Smooth muscle cell (in vitro differentiated cells): ENCODE measurements at regions not wholly inside any gene's neighbourhood (a gene's known extent, or its start where the extent isn't known, plus 50 kb on each side); places are given as distances from the start of the nearest gene placed in this dataset.
"Not testable (repeated sequence)": the region's sequence is repeated elsewhere in the genome, so short reads cannot be mapped to it uniquely, and the experiment has no call there.

ENCODE experiments used
- DNase-seq: peaks from one replicate; lab custom pipeline; 2025; ENCODE audit not compliant: unreplicated experiment; lab: John Stamatoyannopoulos, UW
- H2AFZ ChIP-seq: fragments of 200-600 bp; sonication (generic); 2 replicates; pipeline ENCODE4 v1.6.0; 2016; ENCODE audit warnings: antibody characterized with exemption, low read depth, mild to moderate bottlenecking
- H3F3A ChIP-seq: fragments of 200-600 bp; sonication (generic); 2 replicates; pipeline ENCODE4 v1.6.0; 2017; ENCODE audit warnings: antibody characterized with exemption, low read depth
- H3K27ac ChIP-seq: fragments of 200-600 bp; sonication (generic); 2 replicates; pipeline ENCODE4 v1.5.1; 2016; ENCODE audit warnings: low read depth, mild to moderate bottlenecking
- H3K27me3 ChIP-seq: fragments of 200-600 bp; sonication (generic); 2 replicates; pipeline ENCODE4 v1.6.1; 2016; ENCODE audit warnings: low read depth, mild to moderate bottlenecking
- H3K36me3 ChIP-seq: fragments of 200-600 bp; sonication (generic); 2 replicates; pipeline ENCODE4 v1.5.1; 2016; ENCODE audit warnings: low read depth
- H3K4me1 ChIP-seq: fragments of 200-600 bp; sonication (generic); 2 replicates; pipeline ENCODE4 v1.5.1; 2016; ENCODE audit warnings: low read depth
- H3K4me2 ChIP-seq: fragments of 200-600 bp; sonication (generic); 2 replicates; pipeline ENCODE4 v1.6.0; 2016; ENCODE audit warnings: mild to moderate bottlenecking
- H3K4me3 ChIP-seq: fragments of 200-600 bp; sonication (generic); 2 replicates; pipeline ENCODE4 v1.5.1; 2016; ENCODE audit warnings: mild to moderate bottlenecking
- H3K79me2 ChIP-seq: fragments of 200-600 bp; sonication (generic); 2 replicates; pipeline ENCODE4 v1.6.0; 2016; ENCODE audit warnings: low read depth, mild to moderate bottlenecking
- H3K9ac ChIP-seq: fragments of 200-600 bp; sonication (generic); 2 replicates; pipeline ENCODE4 v1.6.0; 2016; ENCODE audit warnings: low read depth
- H3K9me3 ChIP-seq: fragments of 200-600 bp; sonication (generic); replicated peaks from 2 replicates; pipeline ENCODE4 v1.5.1; 2016; ENCODE audit warnings: low read depth
- H4K20me1 ChIP-seq: fragments of 200-600 bp; sonication (generic); 2 replicates; pipeline ENCODE4 v1.6.0; 2016; ENCODE audit warnings: low read depth
- WGBS: methylation state at CpG from one replicate; pipeline ENCODE4 v1.1.7; 2016; ENCODE audit warnings: low lambda C conversion rate; 5-methylcytosine and 5-hydroxymethylcytosine counted together
- TF ChIP-seq, protein P1 (sequence below): fragments of 200-600 bp; sonication (generic); IDR thresholded peaks from 2 replicates; pipeline ENCODE4 v1.5.1; 2017; ENCODE audit warnings: borderline replicate concordance, mild to moderate bottlenecking, antibody characterized with exemption; ENCODE audit not compliant: insufficient read depth, poor library complexity, severe bottlenecking

DNA sequence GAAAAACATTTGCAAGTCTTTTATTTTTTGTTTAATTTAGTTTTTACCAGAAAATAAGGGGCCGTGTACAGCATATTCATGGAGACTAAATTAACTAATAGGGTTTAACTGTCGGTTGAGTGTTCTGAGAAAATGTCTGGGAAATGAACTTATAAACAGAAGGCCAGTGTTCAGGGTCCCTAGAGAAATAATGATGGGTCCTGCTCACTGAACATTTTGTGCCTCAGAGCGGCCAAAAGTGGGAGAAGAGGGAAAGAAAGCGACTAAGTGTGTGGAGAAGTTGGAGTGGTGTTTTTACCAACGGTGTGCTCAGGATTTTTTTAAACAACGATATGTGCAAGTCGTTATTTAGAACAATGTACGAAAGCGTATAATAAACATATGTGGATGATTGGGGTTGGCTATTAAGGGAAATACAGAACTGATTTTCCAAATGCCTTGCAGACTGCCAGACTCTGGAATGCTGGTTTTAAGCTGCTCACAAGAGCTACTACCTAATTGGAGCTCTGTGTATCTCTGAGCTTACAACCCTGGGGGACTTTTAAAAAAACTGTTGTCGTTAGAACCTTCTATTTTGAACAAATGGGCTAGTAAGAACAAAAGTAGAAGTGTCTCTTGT lies 166.7 kb downstream of the SLC38A4 start:
- H3F3A ChIP-seq = peaks cover 11% of the 10 kb centered on the region
- WGBS = 52% methylated on average over 10 of the region's 10 CpGs
- H3K9me3 ChIP-seq = no peaks in the 10 kb centered on the region
- H3K4me1 ChIP-seq = peaks cover 44% of the 10 kb centered on the region
- H3K27ac ChIP-seq = peak overlapping the region; percentile 86
- H3K9ac ChIP-seq = peak overlapping the region; percentile 54
- H3K79me2 ChIP-seq = no peaks in the 10 kb centered on the region
- H3K36me3 ChIP-seq = no peaks in the 10 kb centered on the region
- no peaks in the 10 kb centered on the region for H3K27me3 ChIP-seq
- H4K20me1 ChIP-seq = no peaks in the 10 kb centered on the region
- H2AFZ ChIP-seq = peak overlapping the region; percentile 96
- H3K4me2 ChIP-seq = peak overlapping the region; percentile 81
- no peak for DNase-seq
- TF ChIP-seq, protein P1, sequence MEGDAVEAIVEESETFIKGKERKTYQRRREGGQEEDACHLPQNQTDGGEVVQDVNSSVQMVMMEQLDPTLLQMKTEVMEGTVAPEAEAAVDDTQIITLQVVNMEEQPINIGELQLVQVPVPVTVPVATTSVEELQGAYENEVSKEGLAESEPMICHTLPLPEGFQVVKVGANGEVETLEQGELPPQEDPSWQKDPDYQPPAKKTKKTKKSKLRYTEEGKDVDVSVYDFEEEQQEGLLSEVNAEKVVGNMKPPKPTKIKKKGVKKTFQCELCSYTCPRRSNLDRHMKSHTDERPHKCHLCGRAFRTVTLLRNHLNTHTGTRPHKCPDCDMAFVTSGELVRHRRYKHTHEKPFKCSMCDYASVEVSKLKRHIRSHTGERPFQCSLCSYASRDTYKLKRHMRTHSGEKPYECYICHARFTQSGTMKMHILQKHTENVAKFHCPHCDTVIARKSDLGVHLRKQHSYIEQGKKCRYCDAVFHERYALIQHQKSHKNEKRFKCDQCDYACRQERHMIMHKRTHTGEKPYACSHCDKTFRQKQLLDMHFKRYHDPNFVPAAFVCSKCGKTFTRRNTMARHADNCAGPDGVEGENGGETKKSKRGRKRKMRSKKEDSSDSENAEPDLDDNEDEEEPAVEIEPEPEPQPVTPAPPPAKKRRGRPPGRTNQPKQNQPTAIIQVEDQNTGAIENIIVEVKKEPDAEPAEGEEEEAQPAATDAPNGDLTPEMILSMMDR = no peak
- H3K4me3 ChIP-seq = peak overlapping the region; percentile 18

DNA sequence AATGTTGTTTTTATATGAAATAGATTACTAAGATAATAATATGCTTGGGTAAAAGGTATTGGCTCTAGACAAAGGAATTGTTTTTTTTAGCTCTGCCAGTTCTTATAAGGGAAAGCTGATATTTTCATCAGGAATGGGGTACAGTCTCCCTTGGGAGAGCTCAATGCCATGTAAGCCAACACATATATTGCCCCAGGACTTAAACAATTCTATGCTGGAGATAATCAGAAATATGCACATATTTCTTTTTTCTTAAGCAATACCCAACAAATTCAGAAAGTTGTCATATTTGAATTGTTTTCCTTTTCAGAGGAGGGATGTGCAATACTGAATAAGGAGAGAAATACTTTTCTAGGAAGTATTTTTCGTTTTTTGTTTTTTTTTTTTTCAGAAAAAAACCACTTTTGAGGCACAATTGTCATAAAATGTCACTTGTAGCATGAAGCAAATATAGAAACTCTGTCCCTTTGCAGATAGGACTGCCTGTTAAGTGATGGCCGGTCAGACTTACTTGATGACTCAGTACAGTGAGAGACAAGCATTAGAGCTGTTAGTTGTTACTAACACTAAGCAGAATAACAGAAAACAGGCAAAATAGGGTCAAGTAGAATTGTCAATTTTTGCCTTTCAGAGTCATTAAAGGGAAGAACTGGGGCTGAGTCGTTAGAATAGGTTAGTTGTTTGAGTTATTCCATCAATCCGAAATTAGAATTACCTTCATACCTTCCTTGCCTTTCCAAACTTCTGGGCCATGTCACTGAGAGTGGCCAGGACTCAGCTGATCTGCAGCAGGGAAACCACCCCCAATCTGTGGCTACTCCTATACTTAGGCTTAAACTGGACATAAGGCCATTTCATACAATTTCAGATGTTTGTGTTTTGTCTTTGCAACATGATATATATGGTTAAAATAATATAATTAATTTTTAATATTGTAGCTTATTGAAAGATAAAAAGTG lies 168.1 kb downstream of the SLC38A4 start:
- no peaks in the 10 kb centered on the region for H3K27me3 ChIP-seq
- H3F3A ChIP-seq = peaks cover 5% of the 10 kb centered on the region
- no peaks in the 10 kb centered on the region for H3K79me2 ChIP-seq
- H3K4me3 ChIP-seq = no peak overlapping the region
- WGBS = 14% methylated on average over 4 of the region's 4 CpGs
- H3K4me1 ChIP-seq = peaks cover 38% of the 10 kb centered on the region
- H3K36me3 ChIP-seq = no peaks in the 10 kb centered on the region
- no peaks in the 10 kb centered on the region for H4K20me1 ChIP-seq
- peak overlapping the region; percentile 86 for H3K27ac ChIP-seq
- H3K9ac ChIP-seq = no peak overlapping the region
- DNase-seq = no peak
- H3K4me2 ChIP-seq = peak overlapping the region; percentile 81
- peak overlapping the region; percentile 96 for H2AFZ ChIP-seq
- no peaks in the 10 kb centered on the region for H3K9me3 ChIP-seq
- TF ChIP-seq, protein P1 = no peak

DNA sequence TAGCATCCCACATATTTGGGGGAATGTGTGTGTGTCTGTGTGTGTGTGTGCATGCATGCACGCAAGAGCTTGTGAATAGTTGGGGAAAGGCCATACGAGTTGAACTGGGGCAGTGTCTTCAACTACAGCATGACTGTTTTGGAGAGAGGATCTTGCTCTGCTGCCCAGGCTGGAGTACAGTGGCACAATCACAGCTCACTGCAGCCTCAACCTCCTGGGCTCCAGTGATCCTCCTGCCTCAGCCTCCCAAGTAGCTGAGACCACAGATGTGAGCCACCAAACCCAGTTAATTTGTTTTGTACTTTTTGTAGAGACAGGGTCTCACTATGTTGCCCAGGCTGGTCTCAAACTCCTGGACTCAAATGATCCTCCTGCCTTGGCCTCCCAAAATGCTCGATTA lies 169.8 kb downstream of the SLC38A4 start:
- not testable (repeated sequence) for H3K4me2 ChIP-seq, H3K4me3 ChIP-seq, DNase-seq, H3K36me3 ChIP-seq, H2AFZ ChIP-seq, H3K27me3 ChIP-seq, H3K79me2 ChIP-seq, H3K9ac ChIP-seq, H3K9me3 ChIP-seq, H3F3A ChIP-seq, H3K27ac ChIP-seq, H4K20me1 ChIP-seq
- peaks cover 34% of the 10 kb centered on the region for H3K4me1 ChIP-seq
- 87% methylated on average over 3 of the region's 3 CpGs for WGBS

DNA sequence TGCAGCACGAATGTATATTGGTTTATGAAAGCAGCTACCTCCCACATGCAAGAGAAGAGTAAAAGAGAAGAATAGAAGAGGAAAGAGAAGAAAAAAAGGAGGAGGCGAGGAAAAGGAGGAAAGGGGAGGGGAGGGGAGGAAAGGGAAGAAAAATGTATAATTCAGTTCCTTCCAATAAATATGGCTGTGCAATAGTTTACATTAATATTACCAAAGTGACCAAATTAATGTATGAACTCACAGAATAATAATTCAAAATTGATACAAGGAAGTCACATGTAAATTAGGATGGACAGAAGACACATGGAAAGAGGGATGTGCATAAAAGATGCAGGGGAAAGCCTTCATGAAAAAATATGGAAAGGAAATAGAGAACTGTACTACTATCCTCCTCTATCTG lies 172.5 kb downstream of the SLC38A4 start:
- Histone ChIP-seq H3K9ac (no peak overlapping the region), H4K20me1 (no peaks in the 10 kb centered on the region), H3K4me1 (peaks cover 8% of the 10 kb centered on the region), H3K27ac (no peak overlapping the region), H3K9me3 (no peaks in the 10 kb centered on the region), H3K27me3 (no peaks in the 10 kb centered on the region), H3K36me3 (no peaks in the 10 kb centered on the region), H3K4me3 (no peak overlapping the region), H3K79me2 (no peaks in the 10 kb centered on the region), H3K4me2 (no peak overlapping the region), H2AFZ (no peak overlapping the region), H3F3A (no peaks in the 10 kb centered on the region)
- DNase-seq = no peak
- TF ChIP-seq, protein P1 = no peak
- WGBS = 76% methylated on average over 2 of the region's 2 CpGs
